NCI-H524 (cell line): ENCODE measurements at regions not wholly inside any gene's neighbourhood (a gene's known extent, or its start where the extent isn't known, plus 50 kb on each side); places are given as distances from the start of the nearest gene placed in this dataset.
"Not testable (repeated sequence)": the region's sequence is repeated elsewhere in the genome, so short reads cannot be mapped to it uniquely, and the experiment has no call there.

Source experiments
- DNase-seq, 2 experiments: peaks; one replicate each; lab custom pipeline; 2025; lab: John Stamatoyannopoulos, UW

DNA sequence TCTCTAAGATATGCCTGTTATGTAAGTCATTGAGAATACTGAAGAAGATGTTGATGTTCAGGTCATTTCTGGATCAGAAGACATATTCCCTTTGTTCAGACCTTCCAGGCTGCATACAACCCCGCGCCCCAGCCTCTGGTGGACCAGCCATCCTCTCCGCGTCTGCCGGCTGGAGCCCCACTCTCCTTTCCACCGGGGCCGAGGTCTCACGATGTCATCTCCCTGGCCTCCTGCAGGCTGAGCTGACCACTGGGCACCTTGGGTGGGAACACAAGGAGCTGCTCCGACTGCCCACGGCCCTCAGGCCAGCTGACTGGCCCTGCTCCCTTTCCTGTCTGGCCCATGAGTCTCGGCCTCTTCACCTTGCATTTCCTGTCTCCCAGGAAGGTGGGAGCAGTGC is 124.6 kb downstream of the SHANK2 start:
- DNase-seq: no peak

DNA sequence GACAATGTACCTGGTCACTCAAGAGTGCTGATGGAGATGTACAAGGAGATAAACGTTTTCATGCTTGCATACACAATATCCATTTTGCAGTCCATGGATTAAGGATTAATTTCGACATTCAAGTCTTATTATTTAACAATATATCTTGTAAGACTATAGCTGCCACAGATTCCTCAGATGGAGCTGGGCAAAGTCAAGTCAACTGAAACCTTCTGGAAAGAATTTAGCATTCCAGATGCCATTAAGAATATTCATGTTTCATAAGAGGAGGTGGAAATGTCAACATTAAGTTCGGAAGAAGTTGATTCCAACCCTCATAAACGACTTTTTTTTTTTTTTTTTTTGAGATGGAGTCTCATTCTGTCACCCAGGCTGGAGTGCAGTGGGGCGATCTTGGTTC is 126.0 kb downstream of the SHANK2 start:
- DNase-seq: not testable (repeated sequence)

GRCh38 chr11:71125150-71125549 is 127.2 kb downstream of the SHANK2 start:
- no peak for DNase-seq

DNA sequence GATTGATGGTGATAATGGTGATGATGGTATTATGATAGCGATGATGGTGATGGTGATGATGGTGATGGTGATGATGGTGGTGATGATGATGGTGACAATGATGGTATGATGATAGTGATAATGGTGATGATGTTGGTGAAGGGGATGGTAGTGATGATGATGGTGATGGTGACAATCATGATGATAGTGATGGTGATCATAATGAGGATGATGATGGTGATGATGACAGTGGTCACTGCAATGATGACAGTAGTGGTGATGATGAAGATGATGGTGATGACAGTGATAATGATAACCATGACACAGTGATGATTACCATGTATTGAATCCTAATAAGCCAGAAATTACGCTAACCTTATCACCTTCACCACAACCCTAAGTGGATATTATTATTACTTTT is 128.2 kb downstream of the SHANK2 start:
- DNase-seq: no peak

GRCh38 chr11:71120471-71120896 is 131.9 kb downstream of the SHANK2 start:
- peak; percentile 38 to 55 for DNase-seq

DNA sequence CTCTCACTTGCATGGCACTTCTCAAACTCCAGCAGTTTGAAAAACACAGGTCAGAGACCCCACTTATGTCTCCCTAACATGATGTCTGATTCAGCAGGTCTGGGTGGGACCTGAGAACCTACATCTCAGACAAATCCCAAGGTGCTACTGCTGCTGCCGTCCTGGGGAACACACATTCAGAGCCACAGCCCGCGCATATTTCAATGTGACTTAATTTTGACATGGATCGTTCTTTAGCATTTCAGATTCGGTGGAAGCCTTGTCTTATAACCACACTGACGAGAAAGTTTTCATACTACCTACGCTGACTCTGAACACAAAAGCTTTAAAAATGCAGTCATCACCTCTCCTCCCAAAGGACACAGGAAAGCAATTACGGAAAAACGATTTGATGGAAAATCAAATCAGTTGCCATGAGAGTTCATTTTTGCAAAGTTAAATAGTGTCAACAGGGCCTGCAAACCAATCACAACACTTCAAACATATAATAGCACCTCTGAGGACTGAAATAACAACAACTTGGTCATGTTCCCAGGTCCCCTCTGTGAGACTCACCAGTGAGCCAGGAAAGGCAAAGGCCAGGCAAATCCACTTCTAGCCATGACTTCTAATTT is 132.6 kb downstream of the SHANK2 start:
- no peak for DNase-seq

DNA sequence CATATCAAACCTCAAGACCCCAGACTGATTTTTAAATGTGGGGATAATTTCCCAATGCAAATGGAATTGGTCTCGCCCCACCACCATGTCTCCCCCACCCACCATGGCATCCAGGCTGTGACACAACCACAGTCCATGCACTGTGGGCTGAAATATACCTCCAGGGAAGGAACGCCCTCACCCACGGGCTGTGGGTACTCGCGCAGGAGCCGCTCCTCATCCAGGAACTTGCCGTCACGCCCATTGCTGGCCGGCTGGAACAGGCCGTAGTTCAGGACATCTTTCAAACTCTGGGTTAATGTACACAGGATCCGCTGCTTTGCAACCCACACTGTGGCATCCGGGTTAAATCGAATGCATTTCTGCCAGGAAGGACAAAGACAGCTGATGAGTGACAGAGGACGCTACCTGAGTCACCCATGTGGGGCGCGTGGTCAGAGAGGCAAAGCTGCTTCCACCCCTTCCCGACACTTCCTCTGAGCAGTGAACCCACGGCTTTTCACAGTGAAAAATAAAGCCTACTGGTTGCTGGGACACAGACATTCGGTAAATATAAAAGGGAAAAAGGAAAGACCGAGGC is 133.6 kb downstream of the SHANK2 start:
- DNase-seq: no peak

GRCh38 chr11:71117311-71117710 is 135.1 kb downstream of the SHANK2 start:
- DNase-seq: no peak

DNA sequence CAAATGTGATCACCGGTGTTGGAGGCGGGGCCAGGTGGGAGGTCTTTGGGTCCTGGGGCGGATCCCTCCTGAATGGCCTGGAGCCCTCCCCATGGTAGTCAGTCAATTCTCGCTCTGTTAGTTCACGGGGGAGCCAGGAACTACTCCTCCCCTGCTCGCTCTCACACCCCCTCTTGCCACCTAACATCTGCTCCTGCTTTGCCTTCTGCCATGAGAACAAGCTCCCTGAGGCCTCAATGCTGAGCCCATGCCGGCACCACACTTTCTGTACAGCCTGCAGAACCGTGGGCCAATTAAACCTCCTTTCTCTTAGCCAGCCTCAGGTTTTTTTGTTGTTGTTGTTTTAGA is 135.7 kb downstream of the SHANK2 start:
- no peak for DNase-seq

GRCh38 chr11:71115770-71116692 is 136.3 kb downstream of the SHANK2 start:
- no peak for DNase-seq

GRCh38 chr11:71114124-71114851 is 138.1 kb downstream of the SHANK2 start:
- DNase-seq: no peak

DNA sequence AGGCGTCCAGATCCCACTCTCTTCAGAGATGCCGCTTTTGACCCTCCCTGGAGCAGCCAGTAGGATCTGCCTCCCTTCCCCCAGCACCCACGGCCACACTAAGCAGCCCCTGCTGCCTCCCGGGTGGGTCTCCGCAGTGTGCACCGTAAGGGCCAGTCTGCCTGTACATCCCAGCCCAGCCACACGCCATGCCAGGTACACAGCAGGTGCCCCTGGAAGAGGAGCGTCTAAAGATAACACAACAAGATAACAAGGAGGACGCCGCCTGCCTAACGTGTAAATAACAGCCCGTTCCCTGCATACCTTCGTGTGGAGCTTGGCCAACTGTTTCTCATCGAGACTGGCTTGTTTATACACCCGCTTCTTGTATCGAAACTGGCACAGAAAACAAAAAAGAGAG is 139.4 kb downstream of the SHANK2 start:
- no peak for DNase-seq

GRCh38 chr11:71112454-71112853 is 139.9 kb downstream of the SHANK2 start:
- DNase-seq: no peak

- no peak for DNase-seq
Observed at GRCh38 chr11:71109586-71109985, 142.8 kb downstream of the SHANK2 start.

GRCh38 chr11:71109186-71109585 is 143.2 kb downstream of the SHANK2 start:
- no peak for DNase-seq

- no peak for DNase-seq
Observed at GRCh38 chr11:71108013-71108865, 144.1 kb downstream of the SHANK2 start.

GRCh38 chr11:71106671-71107070 is 145.7 kb downstream of the SHANK2 start:
- DNase-seq: no peak

- DNase-seq: no peak
Observed at GRCh38 chr11:71103266-71103665, 149.1 kb downstream of the SHANK2 start.

GRCh38 chr11:71102251-71102995 is 150.0 kb downstream of the SHANK2 start:
- DNase-seq: peak in 1 of 2 experiments; percentile 18

DNA sequence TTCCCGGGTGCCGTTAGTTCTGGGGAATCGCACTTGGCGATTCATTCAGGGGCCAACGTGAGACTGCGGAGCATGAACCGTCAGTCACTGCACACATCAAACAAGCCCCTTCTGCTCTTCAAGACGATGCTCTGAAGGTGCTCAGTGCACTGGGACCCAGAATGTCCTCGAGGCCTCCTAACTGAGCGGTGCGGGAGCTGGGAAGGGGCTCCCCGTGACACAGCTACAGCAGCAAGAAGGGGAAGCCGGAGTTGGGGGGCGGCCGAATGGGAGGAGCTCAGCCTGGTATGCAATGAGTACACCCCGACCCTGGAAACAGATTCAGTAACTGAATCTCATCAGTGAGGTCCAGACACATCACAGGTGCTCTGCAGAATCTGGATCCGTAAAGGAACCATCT is 150.8 kb downstream of the SHANK2 start:
- no peak for DNase-seq

GRCh38 chr11:71101046-71101445 is 151.3 kb downstream of the SHANK2 start:
- no peak for DNase-seq
